ENCODE measurements at regions not wholly inside any gene's neighbourhood (a gene's known extent, or its start where the extent isn't known, plus 50 kb on each side); places are given as distances from the start of the nearest gene placed in this dataset.

- Histone ChIP-seq H3K9ac (replicated peaks; ENCODE audit: extremely low read depth, insufficient read depth, low read length) (no peak overlapping the region), H3K4me1 (ENCODE audit: control insufficient read depth, extremely low read depth, insufficient read depth, low read length) (no peaks in the 10 kb centered on the region), H3K9me3 (replicated peaks; ENCODE audit: control insufficient read depth, insufficient read depth, low read length) (no peaks in the 10 kb centered on the region), H3K27ac (ENCODE audit: insufficient read depth, low read depth, low read length) (no peak overlapping the region), H3K4me3 (replicated peaks in 1 of 3; ENCODE audit: insufficient read depth in 1 of 3, low read depth in 1 of 3, low read length in 3 of 3) (no peak overlapping the region), H3K36me3 (ENCODE audit: control insufficient read depth in 2 of 2, extremely low read depth in 1 of 2, insufficient read depth in 2 of 2, low read length in 2 of 2) (no peaks in the 10 kb centered on the region), H3K27me3 (ENCODE audit: control insufficient read depth in 2 of 2, insufficient read depth in 2 of 2, low read length in 2 of 2) (no peaks in the 10 kb centered on the region), H2AFZ (ENCODE audit: low read depth, low read length) (no peak overlapping the region), H3K9me1 (replicated peaks; ENCODE audit: control insufficient read depth, extremely low read depth, insufficient read depth, low read length) (no peaks in the 10 kb centered on the region), H3K79me2 (ENCODE audit: control insufficient read depth, insufficient read depth, low read length) (no peaks in the 10 kb centered on the region), H4K20me1 (replicated peaks; ENCODE audit: control insufficient read depth, extremely low read depth, insufficient read depth, low read length) (no peaks in the 10 kb centered on the region), H3K4me2 (ENCODE audit: insufficient read depth, low read length) (no peak overlapping the region)
- ChIA-PET CTCF (no interaction called here), POLR2A (no interaction called here)
- DNase-seq (ENCODE audit: low read depth, low spot score) (no peak), FAIRE-seq (no peak)
- BruUV-seq (replicated peaks) = no TSS peak
- dilution Hi-C loops (cut with MboI; ENCODE audit: extremely low pct_ligation_motif_present, low sequenced_read_pairs) (no loop called here), intact Hi-C loops (cut with micrococcal nuclease) (no loop called here)
- TF ChIP-seq EZH2 (IDR thresholded peaks at IDR 0.05; ENCODE audit: borderline replicate concordance, low read depth, low read length, severe bottlenecking) (no peak), FOS (IDR thresholded peaks at IDR 0.05; ENCODE audit: borderline replicate concordance, insufficient read depth, low read length) (no peak), CTCF (IDR thresholded peaks at IDR 0.05; ENCODE audit: extremely low read depth in 1 of 2, insufficient read depth in 1 of 2, low read depth in 1 of 2, low read length in 2 of 2) (no peak), GATA2 (IDR thresholded peaks at IDR 0.05; ENCODE audit: insufficient read depth, insufficient read length, low read depth, low read length) (no peak), POLR2A (IDR thresholded peaks at IDR 0.05; ENCODE audit: low read depth, low read length) (no peak)
Observed at GRCh38 chr13:107968470-107968869, 246.9 kb downstream of the LIG4 start.

GRCh38 chr13:107964395-107964794 lies 250.9 kb downstream of the LIG4 start:
- dilution Hi-C loops (cut with MboI; ENCODE audit: extremely low pct_ligation_motif_present, low sequenced_read_pairs) (no loop called here), intact Hi-C loops (cut with micrococcal nuclease) (no loop called here)
- Histone ChIP-seq H3K27ac (ENCODE audit: insufficient read depth, low read depth, low read length) (no peak overlapping the region), H3K9ac (replicated peaks; ENCODE audit: extremely low read depth, insufficient read depth, low read length) (no peak overlapping the region), H3K36me3 (ENCODE audit: control insufficient read depth in 2 of 2, extremely low read depth in 1 of 2, insufficient read depth in 2 of 2, low read length in 2 of 2) (no peaks in the 10 kb centered on the region), H3K4me3 (replicated peaks in 1 of 3; ENCODE audit: insufficient read depth in 1 of 3, low read depth in 1 of 3, low read length in 3 of 3) (no peak overlapping the region), H3K4me1 (ENCODE audit: control insufficient read depth, extremely low read depth, insufficient read depth, low read length) (no peaks in the 10 kb centered on the region), H3K79me2 (ENCODE audit: control insufficient read depth, insufficient read depth, low read length) (no peaks in the 10 kb centered on the region), H3K9me1 (replicated peaks; ENCODE audit: control insufficient read depth, extremely low read depth, insufficient read depth, low read length) (no peaks in the 10 kb centered on the region), H2AFZ (ENCODE audit: low read depth, low read length) (no peak overlapping the region), H3K9me3 (replicated peaks; ENCODE audit: control insufficient read depth, insufficient read depth, low read length) (no peaks in the 10 kb centered on the region), H4K20me1 (replicated peaks; ENCODE audit: control insufficient read depth, extremely low read depth, insufficient read depth, low read length) (no peaks in the 10 kb centered on the region), H3K27me3 (ENCODE audit: control insufficient read depth in 2 of 2, insufficient read depth in 2 of 2, low read length in 2 of 2) (no peaks in the 10 kb centered on the region), H3K4me2 (ENCODE audit: insufficient read depth, low read length) (no peak overlapping the region)
- FAIRE-seq = no peak
- TF ChIP-seq MAX (IDR thresholded peaks at IDR 0.05; ENCODE audit: insufficient read depth, insufficient read length) (no peak), POLR2A (IDR thresholded peaks at IDR 0.05; ENCODE audit: low read depth, low read length) (no peak), JUN (IDR thresholded peaks at IDR 0.05; ENCODE audit: borderline replicate concordance, insufficient read depth, insufficient read length, low read depth) (no peak), EZH2 (IDR thresholded peaks at IDR 0.05; ENCODE audit: borderline replicate concordance, low read depth, low read length, severe bottlenecking) (no peak), CTCF (IDR thresholded peaks at IDR 0.05; ENCODE audit: extremely low read depth in 1 of 2, insufficient read depth in 1 of 2, low read depth in 1 of 2, low read length in 2 of 2) (no peak), FOS (IDR thresholded peaks at IDR 0.05; ENCODE audit: borderline replicate concordance, insufficient read depth, low read length) (no peak), GATA2 (IDR thresholded peaks at IDR 0.05; ENCODE audit: insufficient read depth, insufficient read length, low read depth, low read length) (no peak), POLR2AphosphoS5 (IDR thresholded peaks at IDR 0.05; ENCODE audit: insufficient read depth, low read depth, low read length) (no peak), MYC (IDR thresholded peaks at IDR 0.05; ENCODE audit: low read depth, low read length) (no peak)
- ChIA-PET POLR2A (no interaction called here), CTCF (no interaction called here)
- no TSS peak for BruUV-seq (replicated peaks)
- DNase-seq (ENCODE audit: low read depth, low spot score) = no peak
